GM12878 (cell line): ENCODE measurements at regions not wholly inside any gene's neighbourhood (a gene's known extent, or its start where the extent isn't known, plus 50 kb on each side); places are given as distances from the start of the nearest gene placed in this dataset.

ENCODE experiments used
- ATAC-seq: fragments of 200-7000 bp; cut with Tn5 transposase; 3 replicates; pipeline ENCODE4 v1.9.1; 2020; ENCODE audit warnings: mild to moderate bottlenecking, moderate library complexity
- BruUV-seq: library from RNA; stranded (reverse); fragments of 400-500 nt; replicated peaks from 2 replicates; lab custom pipeline; 2021; lab: Mats Ljungman, UMichigan
- CTCF ChIA-PET: fragments of 300-600 bp; sonication (Branson Sonifier 250); formaldehyde crosslinking; extraction: SDS; loops from one replicate; lab custom pipeline; 2021; ENCODE audit warnings: inconsistent platforms; lab: Yijun Ruan, JAX
- POLR2A ChIA-PET: fragments of 350-600 bp; formaldehyde crosslinking; extraction: SDS; loops from one replicate; lab custom pipeline; 2021; ENCODE audit warnings: inconsistent platforms; lab: Charles Lee
- RAD21 ChIA-PET: fragments of 300-600 bp; sonication (Branson Sonifier 250); formaldehyde crosslinking; loops from one replicate; lab custom pipeline; 2023; ENCODE audit warnings: antibody characterized with exemption; ENCODE audit not compliant: unreplicated experiment; lab: Charles Lee
- SMC1A ChIA-PET: fragments of 300-600 bp; sonication (Branson Sonifier 250); formaldehyde crosslinking; loops from one replicate; lab custom pipeline; 2023; ENCODE audit not compliant: unreplicated experiment, uncharacterized antibody; lab: Charles Lee
- DNase-seq: peaks from one replicate; pipeline ENCODE4 v3.0.0-alpha.2; 2011; ENCODE audit warnings: low read depth, low spot score
- FAIRE-seq: peaks from 3 replicates; lab custom pipeline; 2011; peaks lifted over from hg19 to GRCh38; lab: Jason Lieb, UNC
- H2AFZ ChIP-seq: 2 replicates; pipeline ENCODE4 v1.6.0; 2011; ENCODE audit warnings: low read depth, low read length, control low read depth; ENCODE audit not compliant: control insufficient read depth
- H3K27ac ChIP-seq: 2 replicates; pipeline ENCODE4 v1.5.1; 2011; ENCODE audit warnings: control low read depth; ENCODE audit not compliant: control insufficient read depth, insufficient read depth
- H3K27me3 ChIP-seq, 2 experiments: replicated peaks in 1 of 2; 2 replicates each; pipeline versions ENCODE4 v1.6.0 to v1.6.1; 2011; ENCODE audit warnings: low read length in 1 of 2; ENCODE audit not compliant: control insufficient read depth in 2 of 2, insufficient read depth in 2 of 2
- H3K36me3 ChIP-seq, 2 experiments: 2 replicates each; pipeline ENCODE4 v1.5.1; 2011; ENCODE audit warnings: low read length in 1 of 2; ENCODE audit not compliant: control insufficient read depth in 2 of 2, insufficient read depth in 2 of 2
- H3K4me1 ChIP-seq: 2 replicates; pipeline ENCODE4 v1.6.1; 2011; ENCODE audit warnings: mild to moderate bottlenecking, low read length, moderate library complexity, mixed read lengths; ENCODE audit not compliant: control insufficient read depth, insufficient read depth
- H3K4me2 ChIP-seq: 2 replicates; pipeline ENCODE4 v1.6.0; 2011; ENCODE audit warnings: control low read depth; ENCODE audit not compliant: control insufficient read depth, insufficient read depth
- H3K4me3 ChIP-seq: fragments of 200-600 bp; sonication (generic); 2 replicates; pipeline ENCODE4 v1.5.1; 2016
- H3K79me2 ChIP-seq: 2 replicates; pipeline ENCODE4 v1.6.0; 2011; ENCODE audit warnings: low read length; ENCODE audit not compliant: control insufficient read depth, insufficient read depth
- H3K9ac ChIP-seq: 2 replicates; pipeline ENCODE4 v1.8.0; 2011; ENCODE audit warnings: low read length, control low read depth, mixed read lengths; ENCODE audit not compliant: control insufficient read depth, insufficient read depth
- H3K9me3 ChIP-seq: replicated peaks from 3 replicates; pipeline ENCODE4 v1.5.1; 2011; ENCODE audit warnings: mild to moderate bottlenecking, low read length; ENCODE audit not compliant: control insufficient read depth, insufficient read depth
- H4K20me1 ChIP-seq: 2 replicates; pipeline ENCODE4 v1.6.0; 2011; ENCODE audit not compliant: control insufficient read depth, insufficient read depth
- BCL11A ChIP-seq: IDR thresholded peaks from 2 replicates; pipeline ENCODE4 v1.6.1; 2011; ENCODE audit warnings: low read depth, low read length
- JUNB ChIP-seq: IDR thresholded peaks from 2 replicates; pipeline ENCODE4 v1.6.1; 2016; ENCODE audit warnings: antibody characterized with exemption, mild to moderate bottlenecking
- LARP7 ChIP-seq: fragments of 450-650 bp; IDR thresholded peaks from 2 replicates; pipeline ENCODE4 v1.6.1; 2017; ENCODE audit warnings: mild to moderate bottlenecking
- NRF1 ChIP-seq: conservative IDR thresholded peaks from 2 replicates; pipeline ENCODE4 v1.6.1; 2011; ENCODE audit warnings: mild to moderate bottlenecking, low read depth, low read length, improper control_type of control experiment
- PML ChIP-seq: IDR thresholded peaks from 2 replicates; pipeline ENCODE4 v1.6.1; 2012; ENCODE audit warnings: low read length, inconsistent platforms
- SMARCA5 ChIP-seq: fragments of 450-650 bp; IDR thresholded peaks from 2 replicates; pipeline ENCODE4 v1.6.1; 2017; ENCODE audit warnings: mild to moderate bottlenecking
- SREBF2 ChIP-seq: IDR thresholded peaks from 2 replicates; pipeline ENCODE4 v1.6.1; 2012; ENCODE audit warnings: mild to moderate bottlenecking, low read length
- WGBS: methylation state at CpG from one replicate; pipeline ENCODE4 v1.1.6; 2016; ENCODE audit warnings: low lambda C conversion rate; ENCODE audit not compliant: insufficient replicate concordance, insufficient coverage; ENCODE audit errors: missing lambda C conversion rate; 5-methylcytosine and 5-hydroxymethylcytosine counted together
- in situ Hi-C: fragments of 300-500 bp; cut with MboI; formaldehyde crosslinking; loops from 9 replicates; pipeline ENCODE4 v1.14.3; 2018; ENCODE audit warnings: mixed read lengths
- intact Hi-C: fragments of 100-400 bp; cut with micrococcal nuclease; formaldehyde crosslinking; loops from one replicate; pipeline ENCODE4 v1.14.2; 2022; ENCODE audit not compliant: unreplicated experiment
- TF ChIP-seq, protein P1 (sequence below): fragments of 450-650 bp; IDR thresholded peaks from 2 replicates; pipeline ENCODE4 v1.6.1; 2017; ENCODE audit warnings: mild to moderate bottlenecking, moderate library complexity
- TF ChIP-seq, protein P2 (sequence below): fragments of 150-350 bp; IDR thresholded peaks from 2 replicates; pipeline ENCODE4 v1.6.1; 2014; ENCODE audit warnings: mild to moderate bottlenecking, low read depth, low read length
- TF ChIP-seq, protein P3 (sequence below): IDR thresholded peaks from 2 replicates; pipeline ENCODE4 v1.6.1; 2012; ENCODE audit warnings: mild to moderate bottlenecking, low read depth, low read length
- TF ChIP-seq, protein P4 (sequence below): fragments of 150-350 bp; IDR thresholded peaks from 2 replicates; pipeline ENCODE4 v1.6.1; 2016; ENCODE audit warnings: low read depth, low read length

DNA sequence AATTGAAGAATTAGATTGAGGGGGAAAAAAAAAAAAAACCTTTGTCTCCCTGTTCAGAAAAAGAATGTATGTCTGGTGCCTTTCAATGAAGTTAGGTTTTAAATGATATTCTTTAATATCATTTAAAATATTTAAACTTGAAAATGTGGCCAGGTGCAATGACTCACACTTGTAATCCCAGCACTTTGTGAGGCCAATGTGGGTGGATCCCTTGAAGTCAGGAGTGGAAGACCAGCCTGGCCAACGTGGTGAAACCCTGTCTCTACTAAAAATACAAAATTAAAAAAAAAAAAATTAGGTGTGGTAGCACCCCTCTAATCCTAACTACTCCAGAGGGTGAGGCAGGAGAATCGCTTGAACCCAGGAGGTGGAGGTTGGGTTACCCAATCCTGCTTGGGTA lies 111.1 kb upstream of the RASA1 start (continued):
- TF ChIP-seq, protein P1, sequence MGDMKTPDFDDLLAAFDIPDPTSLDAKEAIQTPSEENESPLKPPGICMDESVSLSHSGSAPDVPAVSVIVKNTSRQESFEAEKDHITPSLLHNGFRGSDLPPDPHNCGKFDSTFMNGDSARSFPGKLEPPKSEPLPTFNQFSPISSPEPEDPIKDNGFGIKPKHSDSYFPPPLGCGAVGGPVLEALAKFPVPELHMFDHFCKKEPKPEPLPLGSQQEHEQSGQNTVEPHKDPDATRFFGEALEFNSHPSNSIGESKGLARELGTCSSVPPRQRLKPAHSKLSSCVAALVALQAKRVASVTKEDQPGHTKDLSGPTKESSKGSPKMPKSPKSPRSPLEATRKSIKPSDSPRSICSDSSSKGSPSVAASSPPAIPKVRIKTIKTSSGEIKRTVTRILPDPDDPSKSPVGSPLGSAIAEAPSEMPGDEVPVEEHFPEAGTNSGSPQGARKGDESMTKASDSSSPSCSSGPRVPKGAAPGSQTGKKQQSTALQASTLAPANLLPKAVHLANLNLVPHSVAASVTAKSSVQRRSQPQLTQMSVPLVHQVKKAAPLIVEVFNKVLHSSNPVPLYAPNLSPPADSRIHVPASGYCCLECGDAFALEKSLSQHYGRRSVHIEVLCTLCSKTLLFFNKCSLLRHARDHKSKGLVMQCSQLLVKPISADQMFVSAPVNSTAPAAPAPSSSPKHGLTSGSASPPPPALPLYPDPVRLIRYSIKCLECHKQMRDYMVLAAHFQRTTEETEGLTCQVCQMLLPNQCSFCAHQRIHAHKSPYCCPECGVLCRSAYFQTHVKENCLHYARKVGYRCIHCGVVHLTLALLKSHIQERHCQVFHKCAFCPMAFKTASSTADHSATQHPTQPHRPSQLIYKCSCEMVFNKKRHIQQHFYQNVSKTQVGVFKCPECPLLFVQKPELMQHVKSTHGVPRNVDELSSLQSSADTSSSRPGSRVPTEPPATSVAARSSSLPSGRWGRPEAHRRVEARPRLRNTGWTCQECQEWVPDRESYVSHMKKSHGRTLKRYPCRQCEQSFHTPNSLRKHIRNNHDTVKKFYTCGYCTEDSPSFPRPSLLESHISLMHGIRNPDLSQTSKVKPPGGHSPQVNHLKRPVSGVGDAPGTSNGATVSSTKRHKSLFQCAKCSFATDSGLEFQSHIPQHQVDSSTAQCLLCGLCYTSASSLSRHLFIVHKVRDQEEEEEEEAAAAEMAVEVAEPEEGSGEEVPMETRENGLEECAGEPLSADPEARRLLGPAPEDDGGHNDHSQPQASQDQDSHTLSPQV: no peak

DNA sequence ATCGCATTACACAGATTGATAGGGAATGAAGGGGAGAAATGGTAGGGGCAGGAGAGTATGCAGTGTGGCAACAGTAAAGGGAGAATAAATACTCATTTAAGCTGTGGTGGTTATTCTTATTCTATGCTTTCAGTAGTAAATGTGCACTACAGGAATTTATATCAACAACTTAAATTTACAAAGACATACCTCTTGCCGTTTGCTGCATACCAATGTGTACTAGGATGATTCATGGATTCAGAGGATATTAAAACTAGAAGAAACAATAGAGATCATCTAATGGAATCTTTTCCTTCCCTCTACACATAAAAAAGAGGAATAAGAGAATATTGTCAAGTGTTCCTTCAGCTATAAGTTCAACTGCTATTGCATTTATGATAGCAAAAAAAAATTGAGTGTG lies 103.3 kb upstream of the RASA1 start:
- FAIRE-seq: no peak
- RAD21 ChIA-PET: interaction anchor here (1.1 kb wide), 1 partner anchor 32 kb away, joined by 3 read pairs; no protein-coding TSS in a partner anchor
- TF ChIP-seq NRF1: no peak
- no peak for TF ChIP-seq SMARCA5
- TF ChIP-seq, protein P2, sequence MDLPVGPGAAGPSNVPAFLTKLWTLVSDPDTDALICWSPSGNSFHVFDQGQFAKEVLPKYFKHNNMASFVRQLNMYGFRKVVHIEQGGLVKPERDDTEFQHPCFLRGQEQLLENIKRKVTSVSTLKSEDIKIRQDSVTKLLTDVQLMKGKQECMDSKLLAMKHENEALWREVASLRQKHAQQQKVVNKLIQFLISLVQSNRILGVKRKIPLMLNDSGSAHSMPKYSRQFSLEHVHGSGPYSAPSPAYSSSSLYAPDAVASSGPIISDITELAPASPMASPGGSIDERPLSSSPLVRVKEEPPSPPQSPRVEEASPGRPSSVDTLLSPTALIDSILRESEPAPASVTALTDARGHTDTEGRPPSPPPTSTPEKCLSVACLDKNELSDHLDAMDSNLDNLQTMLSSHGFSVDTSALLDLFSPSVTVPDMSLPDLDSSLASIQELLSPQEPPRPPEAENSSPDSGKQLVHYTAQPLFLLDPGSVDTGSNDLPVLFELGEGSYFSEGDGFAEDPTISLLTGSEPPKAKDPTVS: no peak
- no peak for TF ChIP-seq BCL11A
- TF ChIP-seq LARP7: no peak
- no peak for TF ChIP-seq JUNB
- TF ChIP-seq, protein P3, sequence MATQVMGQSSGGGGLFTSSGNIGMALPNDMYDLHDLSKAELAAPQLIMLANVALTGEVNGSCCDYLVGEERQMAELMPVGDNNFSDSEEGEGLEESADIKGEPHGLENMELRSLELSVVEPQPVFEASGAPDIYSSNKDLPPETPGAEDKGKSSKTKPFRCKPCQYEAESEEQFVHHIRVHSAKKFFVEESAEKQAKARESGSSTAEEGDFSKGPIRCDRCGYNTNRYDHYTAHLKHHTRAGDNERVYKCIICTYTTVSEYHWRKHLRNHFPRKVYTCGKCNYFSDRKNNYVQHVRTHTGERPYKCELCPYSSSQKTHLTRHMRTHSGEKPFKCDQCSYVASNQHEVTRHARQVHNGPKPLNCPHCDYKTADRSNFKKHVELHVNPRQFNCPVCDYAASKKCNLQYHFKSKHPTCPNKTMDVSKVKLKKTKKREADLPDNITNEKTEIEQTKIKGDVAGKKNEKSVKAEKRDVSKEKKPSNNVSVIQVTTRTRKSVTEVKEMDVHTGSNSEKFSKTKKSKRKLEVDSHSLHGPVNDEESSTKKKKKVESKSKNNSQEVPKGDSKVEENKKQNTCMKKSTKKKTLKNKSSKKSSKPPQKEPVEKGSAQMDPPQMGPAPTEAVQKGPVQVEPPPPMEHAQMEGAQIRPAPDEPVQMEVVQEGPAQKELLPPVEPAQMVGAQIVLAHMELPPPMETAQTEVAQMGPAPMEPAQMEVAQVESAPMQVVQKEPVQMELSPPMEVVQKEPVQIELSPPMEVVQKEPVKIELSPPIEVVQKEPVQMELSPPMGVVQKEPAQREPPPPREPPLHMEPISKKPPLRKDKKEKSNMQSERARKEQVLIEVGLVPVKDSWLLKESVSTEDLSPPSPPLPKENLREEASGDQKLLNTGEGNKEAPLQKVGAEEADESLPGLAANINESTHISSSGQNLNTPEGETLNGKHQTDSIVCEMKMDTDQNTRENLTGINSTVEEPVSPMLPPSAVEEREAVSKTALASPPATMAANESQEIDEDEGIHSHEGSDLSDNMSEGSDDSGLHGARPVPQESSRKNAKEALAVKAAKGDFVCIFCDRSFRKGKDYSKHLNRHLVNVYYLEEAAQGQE: no peak
- no peak for TF ChIP-seq SREBF2
- TF ChIP-seq, protein P4, sequence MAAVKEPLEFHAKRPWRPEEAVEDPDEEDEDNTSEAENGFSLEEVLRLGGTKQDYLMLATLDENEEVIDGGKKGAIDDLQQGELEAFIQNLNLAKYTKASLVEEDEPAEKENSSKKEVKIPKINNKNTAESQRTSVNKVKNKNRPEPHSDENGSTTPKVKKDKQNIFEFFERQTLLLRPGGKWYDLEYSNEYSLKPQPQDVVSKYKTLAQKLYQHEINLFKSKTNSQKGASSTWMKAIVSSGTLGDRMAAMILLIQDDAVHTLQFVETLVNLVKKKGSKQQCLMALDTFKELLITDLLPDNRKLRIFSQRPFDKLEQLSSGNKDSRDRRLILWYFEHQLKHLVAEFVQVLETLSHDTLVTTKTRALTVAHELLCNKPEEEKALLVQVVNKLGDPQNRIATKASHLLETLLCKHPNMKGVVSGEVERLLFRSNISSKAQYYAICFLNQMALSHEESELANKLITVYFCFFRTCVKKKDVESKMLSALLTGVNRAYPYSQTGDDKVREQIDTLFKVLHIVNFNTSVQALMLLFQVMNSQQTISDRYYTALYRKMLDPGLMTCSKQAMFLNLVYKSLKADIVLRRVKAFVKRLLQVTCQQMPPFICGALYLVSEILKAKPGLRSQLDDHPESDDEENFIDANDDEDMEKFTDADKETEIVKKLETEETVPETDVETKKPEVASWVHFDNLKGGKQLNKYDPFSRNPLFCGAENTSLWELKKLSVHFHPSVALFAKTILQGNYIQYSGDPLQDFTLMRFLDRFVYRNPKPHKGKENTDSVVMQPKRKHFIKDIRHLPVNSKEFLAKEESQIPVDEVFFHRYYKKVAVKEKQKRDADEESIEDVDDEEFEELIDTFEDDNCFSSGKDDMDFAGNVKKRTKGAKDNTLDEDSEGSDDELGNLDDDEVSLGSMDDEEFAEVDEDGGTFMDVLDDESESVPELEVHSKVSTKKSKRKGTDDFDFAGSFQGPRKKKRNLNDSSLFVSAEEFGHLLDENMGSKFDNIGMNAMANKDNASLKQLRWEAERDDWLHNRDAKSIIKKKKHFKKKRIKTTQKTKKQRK: no peak
- TF ChIP-seq PML: no peak

More for the DNA sequence above, 103.3 kb upstream of the RASA1 start:
- no peaks in the 10 kb centered on the region for H4K20me1 ChIP-seq
- H3K4me1 ChIP-seq: no peaks in the 10 kb centered on the region
- no peak overlapping the region for H2AFZ ChIP-seq
- no peak overlapping the region for H3K4me3 ChIP-seq
- H3K4me2 ChIP-seq: no peak overlapping the region
- ChIA-PET SMC1A (interaction anchor here (0.7 to 1.8 kb wide), 6 partner anchors 18 to 93 kb away, joined by 3 to 8 read pairs (median 3); no protein-coding TSS in a partner anchor), CTCF (interaction anchor here (1.9 kb wide), 1 partner anchor 10 kb away, joined by 4 read pairs; no protein-coding TSS in a partner anchor), POLR2A (no interaction called here)
- WGBS: 96% methylated on average over 2 of the region's 2 CpGs
- no peaks in the 10 kb centered on the region for H3K79me2 ChIP-seq
- no peak for ATAC-seq
- in situ Hi-C loops: no loop called here
- no peaks in the 10 kb centered on the region for H3K27me3 ChIP-seq
- no peak overlapping the region for H3K27ac ChIP-seq
- no peak for DNase-seq
- BruUV-seq: no TSS peak
- H3K9ac ChIP-seq: no peak overlapping the region
- H3K36me3 ChIP-seq: no peaks in the 10 kb centered on the region
- no peaks in the 10 kb centered on the region for H3K9me3 ChIP-seq
- intact Hi-C loops: no loop called here
